ENCODE measurements at regions not wholly inside any gene's neighbourhood (a gene's known extent, or its start where the extent isn't known, plus 50 kb on each side); places are given as distances from the start of the nearest gene placed in this dataset.

GRCh38 chr17:77884019-77884418, 74.5 kb upstream of the TNRC6C start:
- DNase-seq (ENCODE audit: low spot score) = no peak
- TF ChIP-seq, protein P1, sequence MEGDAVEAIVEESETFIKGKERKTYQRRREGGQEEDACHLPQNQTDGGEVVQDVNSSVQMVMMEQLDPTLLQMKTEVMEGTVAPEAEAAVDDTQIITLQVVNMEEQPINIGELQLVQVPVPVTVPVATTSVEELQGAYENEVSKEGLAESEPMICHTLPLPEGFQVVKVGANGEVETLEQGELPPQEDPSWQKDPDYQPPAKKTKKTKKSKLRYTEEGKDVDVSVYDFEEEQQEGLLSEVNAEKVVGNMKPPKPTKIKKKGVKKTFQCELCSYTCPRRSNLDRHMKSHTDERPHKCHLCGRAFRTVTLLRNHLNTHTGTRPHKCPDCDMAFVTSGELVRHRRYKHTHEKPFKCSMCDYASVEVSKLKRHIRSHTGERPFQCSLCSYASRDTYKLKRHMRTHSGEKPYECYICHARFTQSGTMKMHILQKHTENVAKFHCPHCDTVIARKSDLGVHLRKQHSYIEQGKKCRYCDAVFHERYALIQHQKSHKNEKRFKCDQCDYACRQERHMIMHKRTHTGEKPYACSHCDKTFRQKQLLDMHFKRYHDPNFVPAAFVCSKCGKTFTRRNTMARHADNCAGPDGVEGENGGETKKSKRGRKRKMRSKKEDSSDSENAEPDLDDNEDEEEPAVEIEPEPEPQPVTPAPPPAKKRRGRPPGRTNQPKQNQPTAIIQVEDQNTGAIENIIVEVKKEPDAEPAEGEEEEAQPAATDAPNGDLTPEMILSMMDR (IDR thresholded peaks at IDR 0.05; ENCODE audit: unreplicated experiment) = no peak
- peaks cover 3% of the 10 kb centered on the region for H3K4me1 Mint-ChIP-seq (ENCODE audit: unreplicated experiment)
- no peak overlapping the region for H3K4me3 Mint-ChIP-seq (ENCODE audit: unreplicated experiment)
- peaks cover 8% of the 10 kb centered on the region for H3K27me3 Mint-ChIP-seq (ENCODE audit: unreplicated experiment)
- no peaks in the 10 kb centered on the region for H3K36me3 Mint-ChIP-seq (ENCODE audit: low read depth, unreplicated experiment)
- H3K9me3 Mint-ChIP-seq (ENCODE audit: unreplicated experiment) = no peaks in the 10 kb centered on the region
- no peak overlapping the region for H3K27ac Mint-ChIP-seq (ENCODE audit: unreplicated experiment)

DNA sequence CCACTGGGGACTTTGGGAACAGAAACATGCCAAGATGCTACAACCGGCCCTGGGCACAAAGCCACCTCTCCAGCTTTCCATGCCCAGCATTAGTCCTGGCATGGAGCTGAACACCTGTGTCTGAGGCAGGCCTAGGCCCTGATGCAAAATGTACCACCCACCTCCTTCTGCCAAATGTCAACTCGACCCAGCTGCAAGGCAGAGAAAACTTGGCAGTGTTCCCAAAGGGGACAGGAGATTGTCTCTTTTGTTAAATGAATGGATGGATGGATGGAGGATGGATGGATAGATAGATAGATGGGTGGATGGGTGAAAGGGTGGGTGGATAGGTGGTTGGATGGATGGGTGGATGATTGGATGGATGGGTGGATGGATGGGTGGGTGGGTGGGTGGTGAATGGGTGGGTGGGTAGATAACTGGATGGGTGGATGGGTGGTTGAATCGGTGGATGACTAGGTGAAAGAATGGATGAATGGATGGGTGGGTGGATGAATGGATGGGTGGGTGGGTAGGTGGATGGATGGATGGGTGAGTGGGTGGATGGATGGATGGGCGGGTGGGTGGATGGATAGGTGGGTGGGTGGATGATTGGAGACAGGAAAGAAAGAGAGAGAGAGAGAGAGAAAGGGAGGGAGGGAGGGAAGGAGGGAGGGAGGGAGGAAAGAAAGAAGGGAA, 73.4 kb upstream of the TNRC6C start:
- no peaks in the 10 kb centered on the region for H3K36me3 Mint-ChIP-seq (ENCODE audit: low read depth, unreplicated experiment)
- TF ChIP-seq, protein P1 (IDR thresholded peaks at IDR 0.05; ENCODE audit: unreplicated experiment) = no peak
- DNase-seq (ENCODE audit: low spot score) = no peak
- H3K4me3 Mint-ChIP-seq (ENCODE audit: unreplicated experiment) = no peak overlapping the region
- H3K27me3 Mint-ChIP-seq (ENCODE audit: unreplicated experiment) = peaks cover 8% of the 10 kb centered on the region
- H3K9me3 Mint-ChIP-seq (ENCODE audit: unreplicated experiment) = no peaks in the 10 kb centered on the region
- peaks cover 3% of the 10 kb centered on the region for H3K4me1 Mint-ChIP-seq (ENCODE audit: unreplicated experiment)
- no peak overlapping the region for H3K27ac Mint-ChIP-seq (ENCODE audit: unreplicated experiment)

- TF ChIP-seq, protein P1 (IDR thresholded peaks at IDR 0.05; ENCODE audit: unreplicated experiment) = no peak
- H3K4me1 Mint-ChIP-seq (ENCODE audit: unreplicated experiment) = peaks cover 3% of the 10 kb centered on the region
These were observed 72.7 kb upstream of the TNRC6C start for GRCh38 chr17:77885678-77886386.

DNA sequence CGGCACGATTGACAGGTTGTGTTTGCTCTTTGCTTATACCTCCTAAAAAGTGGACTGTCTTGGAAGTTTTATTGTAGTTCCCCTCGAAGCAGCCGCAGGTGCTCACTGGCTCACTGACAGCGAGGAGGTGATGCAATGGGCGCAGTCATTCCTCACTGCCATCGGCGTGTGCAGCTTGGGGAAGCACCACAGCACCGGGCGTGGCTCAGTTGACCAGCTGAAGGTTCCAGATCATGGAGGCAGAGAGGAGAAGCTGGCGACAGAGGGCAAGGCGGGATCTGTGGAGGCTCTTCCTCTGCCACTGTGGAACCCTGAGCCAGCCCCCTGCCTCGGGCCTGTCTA, 72.1 kb upstream of the TNRC6C start:
- DNase-seq (ENCODE audit: low spot score) = no peak
- TF ChIP-seq, protein P1 (IDR thresholded peaks at IDR 0.05; ENCODE audit: unreplicated experiment) = no peak
- Mint-ChIP-seq H3K27ac (ENCODE audit: unreplicated experiment) (no peak overlapping the region), H3K27me3 (ENCODE audit: unreplicated experiment) (peaks cover 8% of the 10 kb centered on the region), H3K4me3 (ENCODE audit: unreplicated experiment) (no peak overlapping the region), H3K4me1 (ENCODE audit: unreplicated experiment) (peaks cover 3% of the 10 kb centered on the region), H3K9me3 (ENCODE audit: unreplicated experiment) (no peaks in the 10 kb centered on the region), H3K36me3 (ENCODE audit: low read depth, unreplicated experiment) (no peaks in the 10 kb centered on the region)

More at GRCh38 chr17:77885678-77886386, 72.7 kb upstream of the TNRC6C start:
- H3K4me3 Mint-ChIP-seq (ENCODE audit: unreplicated experiment) = no peak overlapping the region
- H3K36me3 Mint-ChIP-seq (ENCODE audit: low read depth, unreplicated experiment) = no peaks in the 10 kb centered on the region
- H3K9me3 Mint-ChIP-seq (ENCODE audit: unreplicated experiment) = no peaks in the 10 kb centered on the region
- H3K27me3 Mint-ChIP-seq (ENCODE audit: unreplicated experiment) = peaks cover 8% of the 10 kb centered on the region
- no peak for DNase-seq (ENCODE audit: low spot score)
- no peak overlapping the region for H3K27ac Mint-ChIP-seq (ENCODE audit: unreplicated experiment)

GRCh38 chr17:77887110-77887463, 71.4 kb upstream of the TNRC6C start:
- TF ChIP-seq, protein P1 (IDR thresholded peaks at IDR 0.05; ENCODE audit: unreplicated experiment) = no peak
- no peak overlapping the region for H3K27ac Mint-ChIP-seq (ENCODE audit: unreplicated experiment)
- H3K36me3 Mint-ChIP-seq (ENCODE audit: low read depth, unreplicated experiment) = no peaks in the 10 kb centered on the region
- DNase-seq (ENCODE audit: low spot score) = no peak
- no peaks in the 10 kb centered on the region for H3K9me3 Mint-ChIP-seq (ENCODE audit: unreplicated experiment)
- peaks cover 3% of the 10 kb centered on the region for H3K4me1 Mint-ChIP-seq (ENCODE audit: unreplicated experiment)
- H3K4me3 Mint-ChIP-seq (ENCODE audit: unreplicated experiment) = no peak overlapping the region
- peaks cover 8% of the 10 kb centered on the region for H3K27me3 Mint-ChIP-seq (ENCODE audit: unreplicated experiment)
